ENCODE measurements at regions not wholly inside any gene's neighbourhood (a gene's known extent, or its start where the extent isn't known, plus 50 kb on each side); places are given as distances from the start of the nearest gene placed in this dataset.
"Not testable (repeated sequence)": the region's sequence is repeated elsewhere in the genome, so short reads cannot be mapped to it uniquely, and the experiment has no call there.

DNA sequence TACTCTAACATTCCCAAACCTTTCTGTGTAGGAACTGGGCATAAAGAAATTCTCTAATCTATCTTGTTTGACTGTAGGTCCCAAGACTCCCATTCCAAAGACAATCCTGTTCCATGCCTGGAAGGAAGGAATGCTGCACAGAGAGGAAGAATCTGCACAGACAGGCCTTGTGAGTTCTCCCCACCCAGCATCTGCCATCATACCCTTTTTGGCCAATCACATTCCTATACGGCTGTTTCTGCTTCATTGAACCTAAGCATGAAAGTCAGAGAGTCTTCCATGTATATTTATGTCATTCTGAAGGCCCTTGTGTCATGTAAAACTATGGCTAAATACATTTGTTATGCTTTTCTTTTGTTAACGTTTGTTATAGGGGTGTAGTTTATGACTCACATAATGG lies 667.7 kb upstream of the IGFBP7 start:
- DNase-seq = no peak

DNA sequence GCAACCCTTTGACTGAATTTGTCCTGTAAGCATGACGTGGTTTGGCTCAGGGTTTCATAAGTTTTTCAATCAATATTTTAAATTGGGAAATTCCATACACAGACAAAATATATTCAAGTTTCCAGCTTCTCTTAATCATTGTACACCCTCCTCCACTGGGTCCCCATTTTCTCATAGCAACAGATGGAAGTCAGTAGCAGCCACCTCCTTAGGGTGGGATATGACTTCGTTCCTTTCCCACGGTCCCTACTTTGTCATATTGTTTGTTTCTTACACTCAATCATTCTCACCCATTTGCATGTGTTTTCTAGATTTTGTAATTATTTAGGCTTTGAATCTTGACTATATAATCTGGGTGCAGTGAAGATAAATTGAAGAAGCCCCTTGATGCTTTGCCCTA lies 664.5 kb upstream of the IGFBP7 start:
- DNase-seq = no peak

DNA sequence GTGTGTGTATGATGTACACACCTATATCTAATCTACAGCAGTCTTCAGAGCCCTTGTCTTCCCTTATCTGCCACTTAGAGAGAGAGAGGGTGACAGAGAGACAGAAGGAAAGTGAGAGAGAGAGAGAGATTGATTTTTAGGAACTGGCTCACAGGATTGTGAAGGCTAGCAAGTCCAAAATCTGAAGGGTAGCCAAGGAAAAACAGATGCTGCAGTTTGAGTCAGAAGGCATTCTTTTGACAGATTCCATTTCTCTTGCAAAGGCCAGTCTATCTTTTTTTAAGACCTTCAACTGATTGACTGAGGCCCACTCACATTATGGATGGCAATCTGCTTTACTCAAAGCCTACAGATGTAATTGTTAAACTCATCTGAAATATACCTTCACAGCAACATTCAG lies 664.0 kb upstream of the IGFBP7 start:
- no peak for DNase-seq

DNA sequence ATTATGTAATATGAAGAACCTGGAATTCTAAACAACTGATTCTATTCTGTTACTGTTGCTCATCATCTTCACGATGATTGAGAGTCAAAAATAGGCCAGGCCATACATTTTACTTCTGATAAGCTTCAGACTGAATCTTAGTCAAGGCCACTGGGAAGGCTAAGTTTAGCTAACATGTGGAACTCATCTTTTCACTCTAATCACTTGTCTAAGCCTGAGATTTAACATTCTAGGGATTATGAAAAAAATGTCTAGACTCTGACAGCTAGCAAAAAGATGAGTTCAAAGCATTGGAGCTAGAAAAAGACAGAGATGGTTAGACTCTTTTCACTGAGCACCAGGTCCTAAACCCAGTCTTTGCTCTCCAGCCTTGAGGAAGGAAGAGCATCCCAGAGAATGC lies 656.2 kb upstream of the IGFBP7 start:
- DNase-seq = no peak

DNA sequence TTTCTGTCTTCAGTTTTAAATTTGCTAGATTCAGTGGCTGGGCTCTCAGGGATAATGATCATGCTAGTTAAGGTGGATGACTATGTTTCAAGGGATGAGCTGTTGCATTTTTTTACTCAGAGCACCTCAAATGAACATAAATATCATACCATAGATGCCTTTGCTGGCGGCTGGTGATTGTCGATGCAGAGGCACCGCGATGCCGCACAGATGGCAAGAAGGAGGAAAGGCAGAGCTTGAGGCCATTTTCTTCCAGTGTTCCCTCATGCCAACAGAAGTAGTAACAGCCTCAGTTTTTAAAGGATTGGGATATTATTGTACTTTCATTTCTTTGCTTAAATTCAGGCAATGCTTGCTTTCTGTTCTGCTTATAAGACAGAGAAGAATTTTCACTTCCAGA lies 654.7 kb upstream of the IGFBP7 start:
- no peak for DNase-seq

DNA sequence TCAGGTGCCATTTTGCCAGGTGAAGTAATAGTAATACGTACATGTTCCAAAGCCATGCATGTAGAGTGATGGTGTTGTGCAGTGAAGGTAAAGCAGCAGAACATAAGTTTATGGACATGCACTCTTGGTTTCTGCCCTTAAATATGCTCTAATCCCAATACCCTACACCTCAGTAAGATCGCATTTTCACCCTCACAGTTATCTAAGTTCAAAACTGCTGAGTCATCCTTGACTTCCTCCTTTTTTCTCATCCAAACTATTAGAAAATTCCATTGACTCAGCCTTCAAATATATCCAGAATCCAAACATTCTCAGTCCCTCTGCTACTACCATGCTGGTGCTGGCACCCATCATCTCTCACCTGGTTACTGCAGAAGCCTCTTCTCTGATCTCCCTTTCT lies 652.9 kb upstream of the IGFBP7 start:
- DNase-seq = no peak

DNA sequence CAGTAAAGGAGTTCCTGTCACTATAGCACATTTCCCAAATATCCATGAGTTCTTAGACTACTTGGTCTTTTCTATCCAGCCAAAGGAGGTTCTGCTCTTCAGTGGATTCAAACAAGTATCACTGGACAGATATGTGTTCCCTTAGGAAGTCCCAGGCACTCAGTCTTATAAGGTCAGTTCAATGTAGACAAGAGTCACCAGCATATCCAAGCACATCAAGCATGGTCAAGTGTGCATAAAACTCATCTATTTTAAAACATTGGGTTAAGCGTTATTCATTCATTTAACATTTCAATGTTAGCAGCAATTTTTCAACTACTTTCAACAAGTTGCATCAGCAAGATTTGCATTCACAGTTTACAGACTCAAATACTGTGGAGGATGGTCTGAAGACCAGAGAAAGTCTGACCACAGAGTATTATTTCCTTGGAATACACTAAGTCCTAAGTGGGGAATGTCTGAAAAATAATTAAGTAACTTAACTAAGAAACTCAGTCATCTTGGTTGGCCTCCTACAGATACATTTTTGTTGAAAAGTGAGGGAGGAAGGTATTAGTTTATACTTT lies 630.5 kb upstream of the IGFBP7 start:
- DNase-seq = no peak

DNA sequence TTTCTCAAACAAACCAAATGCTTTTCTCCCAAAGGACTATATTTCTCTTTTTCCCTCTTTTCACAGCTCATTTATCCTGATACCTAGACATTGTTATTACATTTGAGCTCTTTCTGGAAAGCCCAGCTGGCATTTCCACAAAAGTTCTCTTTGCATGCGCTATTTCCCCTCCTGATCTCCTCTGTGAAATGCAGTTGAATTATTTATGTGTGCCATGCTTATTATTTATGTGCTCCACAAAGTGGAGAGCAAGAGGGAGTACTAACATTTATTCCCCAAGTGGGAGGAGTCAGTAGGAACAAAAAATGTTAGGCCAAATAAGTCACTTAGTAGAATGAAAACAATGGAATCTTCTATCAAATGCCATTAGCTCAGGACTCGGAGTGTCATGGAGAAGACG lies 626.6 kb upstream of the IGFBP7 start:
- DNase-seq = no peak

DNA sequence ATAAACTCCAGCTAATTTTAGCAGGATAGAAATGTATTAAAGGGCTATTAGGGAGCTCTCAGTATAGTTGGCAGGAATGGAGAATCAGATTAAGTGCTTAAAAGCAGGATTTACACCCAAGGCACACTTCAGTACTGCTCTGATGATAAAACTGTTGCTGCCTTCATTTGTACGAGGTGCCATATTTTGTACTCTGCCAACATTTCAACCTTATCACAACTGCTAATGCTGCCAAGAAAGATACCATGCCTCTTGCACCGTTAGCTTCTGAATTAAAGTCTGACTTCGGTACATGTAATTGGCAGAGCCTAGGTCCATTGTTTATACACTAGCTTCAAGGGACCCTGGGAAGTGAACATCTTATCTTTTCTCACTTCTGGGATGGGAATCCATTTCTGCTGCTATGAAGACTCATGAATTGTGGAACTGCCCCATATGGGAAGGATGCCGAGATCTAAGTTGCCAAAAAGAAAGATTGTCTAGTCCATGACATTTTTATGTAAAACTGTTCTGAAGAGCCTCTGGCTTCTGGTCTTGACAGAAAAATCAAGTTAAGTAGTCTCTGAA lies 624.0 kb upstream of the IGFBP7 start:
- no peak for DNase-seq

DNA sequence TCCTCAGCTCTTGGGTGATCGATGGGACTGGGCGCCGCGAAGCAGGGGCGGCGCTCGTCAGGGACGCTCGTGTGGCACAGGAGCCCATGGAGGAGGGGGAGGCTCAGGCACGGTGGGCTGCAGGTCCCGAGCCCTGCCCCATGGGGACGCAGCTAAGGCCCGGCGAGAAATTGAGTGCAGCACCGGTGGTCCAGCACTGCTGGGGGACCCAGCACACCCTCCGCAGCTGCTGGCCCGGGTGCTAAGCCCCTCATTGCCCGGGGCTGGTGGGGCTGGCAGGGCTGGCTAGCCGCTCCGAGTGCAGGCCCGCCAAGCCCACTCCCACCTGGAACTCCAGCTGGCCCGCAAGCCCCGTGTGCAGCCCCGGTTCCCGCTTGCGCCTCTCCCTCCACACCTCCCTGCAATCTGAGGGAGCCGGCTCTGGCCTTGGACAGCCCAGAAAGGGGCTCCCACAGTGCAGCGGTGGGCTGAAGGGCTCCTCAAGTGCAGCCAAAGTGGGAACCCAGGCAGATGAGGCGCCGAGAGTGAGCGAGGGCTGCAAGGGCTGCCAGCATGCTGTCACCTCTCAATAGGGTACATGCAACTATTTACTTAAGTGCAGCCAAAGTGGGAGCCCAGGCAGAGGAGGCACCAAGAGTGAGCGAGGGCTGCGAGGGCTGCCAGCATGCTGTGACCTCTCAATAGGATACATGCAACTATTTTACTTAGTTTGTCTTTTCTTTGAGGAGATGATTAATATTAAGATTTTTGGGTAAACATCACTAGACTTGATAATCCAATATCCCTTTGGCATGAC lies 619.8 kb upstream of the IGFBP7 start:
- DNase-seq = not testable (repeated sequence)

DNA sequence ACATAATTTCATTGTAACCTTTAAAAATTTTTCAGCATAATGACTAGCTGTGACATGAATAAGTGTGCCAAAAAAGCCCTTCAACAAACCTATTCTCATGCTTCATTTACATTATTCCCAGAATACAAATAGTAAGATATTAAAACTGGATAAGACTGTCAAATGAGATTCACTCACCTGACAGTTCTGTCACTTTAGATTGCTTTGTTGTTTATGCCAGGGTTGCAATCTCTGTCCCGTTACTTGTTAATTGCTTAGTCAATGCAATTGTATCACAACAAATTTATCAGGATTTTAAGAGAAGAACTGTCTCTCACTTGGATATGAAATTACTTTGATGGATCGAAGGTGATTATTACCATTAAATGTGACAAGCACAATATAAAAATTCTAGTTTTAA lies 616.0 kb upstream of the IGFBP7 start:
- DNase-seq = no peak

DNA sequence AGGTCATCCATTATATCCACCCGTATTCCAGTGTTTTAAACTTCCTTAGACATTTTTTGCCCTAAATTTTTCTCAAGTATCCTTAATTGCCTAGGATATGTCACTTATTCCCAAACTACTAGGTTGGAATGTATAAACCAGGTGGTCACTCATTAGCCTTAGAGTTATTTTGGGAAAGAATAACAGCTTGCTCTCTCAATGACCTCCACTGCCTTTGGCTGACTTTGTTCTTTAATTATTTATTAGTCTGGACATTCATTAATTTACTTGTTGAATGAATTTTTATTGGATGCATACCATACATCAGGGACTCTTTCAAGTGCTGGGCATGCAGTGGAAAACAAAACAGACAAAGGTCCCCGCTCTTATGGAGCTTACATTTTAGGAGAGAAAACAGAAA lies 609.3 kb upstream of the IGFBP7 start:
- DNase-seq = no peak

DNA sequence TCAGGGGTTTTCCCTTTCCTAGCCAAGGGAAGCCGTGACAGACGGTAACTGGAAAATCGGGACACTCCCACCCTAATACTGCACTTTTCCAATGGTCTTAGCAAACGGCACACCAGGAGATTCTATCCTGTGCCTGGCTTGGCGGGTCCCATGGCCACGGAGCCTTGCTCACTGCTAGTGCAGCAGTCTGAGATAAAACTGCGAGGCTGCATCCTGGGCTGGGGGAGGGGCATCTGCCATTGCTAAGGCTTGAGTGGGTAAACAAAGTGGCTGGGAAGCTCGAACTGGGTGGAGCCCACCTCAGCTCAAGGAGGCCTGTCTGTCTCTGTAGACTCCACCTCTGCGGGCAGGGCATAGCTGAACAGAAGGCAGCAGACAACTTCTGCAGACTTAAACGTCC lies 604.1 kb upstream of the IGFBP7 start:
- DNase-seq = not testable (repeated sequence)

DNA sequence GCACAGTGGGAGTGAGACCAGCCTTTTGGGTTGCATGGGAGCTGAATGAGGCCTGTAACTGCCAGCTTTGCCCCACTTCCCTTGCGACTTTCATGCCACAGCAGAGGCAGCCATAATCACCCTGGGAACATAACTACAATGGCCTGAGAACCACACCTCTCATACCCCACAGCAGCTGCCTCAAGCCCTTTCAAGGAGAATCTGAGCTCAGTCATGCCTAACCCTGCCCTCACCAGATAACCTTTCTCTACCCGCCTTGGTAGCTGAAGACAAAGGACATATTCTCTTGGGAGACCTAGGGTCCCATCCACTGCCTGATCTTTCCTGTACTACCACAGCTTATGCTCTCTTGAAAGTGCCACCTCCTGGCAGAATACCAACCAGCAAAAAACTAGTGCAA lies 599.9 kb upstream of the IGFBP7 start:
- no peak for DNase-seq

DNA sequence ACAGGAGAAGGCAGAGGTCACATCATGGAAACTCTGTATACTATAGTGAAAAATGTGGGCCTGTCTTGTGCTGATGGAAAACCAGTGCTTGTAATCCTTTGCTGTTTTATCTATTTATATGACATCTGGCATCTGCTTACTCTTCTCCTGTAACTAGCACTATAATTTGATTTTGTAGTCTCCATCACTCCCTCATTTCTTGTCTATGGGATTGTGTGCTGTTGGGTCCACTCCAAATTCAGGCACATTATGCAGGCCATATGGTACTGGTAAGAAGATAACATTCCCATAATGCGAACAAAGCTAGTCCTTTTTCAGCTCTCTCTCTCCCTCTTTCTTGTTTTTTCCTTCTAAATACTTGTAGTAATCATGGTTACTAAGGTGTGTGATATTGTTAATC lies 581.2 kb upstream of the IGFBP7 start:
- DNase-seq = peak; percentile 54

DNA sequence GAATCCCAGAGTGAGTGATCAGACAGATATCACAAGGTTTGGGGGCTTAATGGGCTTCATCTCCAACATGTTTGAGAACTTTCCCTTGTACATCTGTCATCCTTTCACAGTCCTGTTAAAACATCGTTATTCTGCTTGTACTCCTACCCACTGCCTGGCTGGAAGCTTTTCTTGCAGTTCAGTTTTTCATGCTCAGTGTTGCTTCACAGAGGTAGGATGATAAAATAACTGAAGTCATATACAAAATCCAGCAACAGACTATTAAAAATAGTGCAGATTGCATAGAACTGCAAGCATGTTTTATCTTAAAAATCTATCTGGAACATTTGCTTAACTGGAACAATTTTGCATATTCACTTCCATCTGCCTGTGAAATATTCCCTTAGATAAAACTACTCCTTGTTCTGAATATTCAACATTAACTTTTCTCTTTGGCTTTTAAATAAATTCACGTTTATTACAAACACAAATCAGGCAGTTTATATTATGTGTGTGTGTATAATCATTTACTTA lies 579.6 kb upstream of the IGFBP7 start:
- no peak for DNase-seq

DNA sequence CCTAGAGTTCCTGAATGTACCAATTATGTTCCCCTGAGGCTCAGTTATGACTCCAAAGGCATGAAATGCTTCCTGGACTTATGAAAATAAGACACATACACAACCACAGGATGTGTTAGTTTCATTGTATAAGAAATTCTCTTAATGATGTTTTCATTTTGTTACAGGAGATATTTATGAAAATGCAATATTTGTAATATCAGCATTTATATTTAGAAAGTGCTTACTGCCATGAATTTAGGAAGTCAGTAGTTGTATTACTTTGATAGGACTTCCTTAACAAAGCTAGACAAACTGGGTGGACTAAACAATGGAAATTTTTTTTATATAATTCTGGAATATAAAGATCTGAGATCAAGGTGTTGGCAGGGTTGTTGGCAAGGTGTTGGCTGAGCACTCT lies 572.1 kb upstream of the IGFBP7 start:
- no peak for DNase-seq

DNA sequence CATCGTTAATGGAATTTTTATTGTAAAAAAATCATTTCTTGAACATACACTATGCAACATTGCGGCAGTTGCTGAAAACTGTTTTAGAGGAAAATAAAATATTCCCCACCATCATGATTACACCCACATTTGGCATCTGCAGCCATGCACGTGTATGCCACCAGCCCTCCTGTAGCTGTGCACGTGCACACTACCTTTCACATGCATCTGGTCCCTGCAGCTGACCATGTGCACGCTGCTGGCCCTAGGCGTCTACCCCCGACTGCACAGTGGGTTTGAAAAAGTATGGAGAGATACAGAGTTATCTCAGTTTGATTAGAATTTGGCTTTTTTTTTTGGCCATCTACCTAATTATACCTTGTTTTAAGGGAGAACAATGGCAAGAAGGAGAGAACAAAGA lies 569.8 kb upstream of the IGFBP7 start:
- no peak for DNase-seq

DNA sequence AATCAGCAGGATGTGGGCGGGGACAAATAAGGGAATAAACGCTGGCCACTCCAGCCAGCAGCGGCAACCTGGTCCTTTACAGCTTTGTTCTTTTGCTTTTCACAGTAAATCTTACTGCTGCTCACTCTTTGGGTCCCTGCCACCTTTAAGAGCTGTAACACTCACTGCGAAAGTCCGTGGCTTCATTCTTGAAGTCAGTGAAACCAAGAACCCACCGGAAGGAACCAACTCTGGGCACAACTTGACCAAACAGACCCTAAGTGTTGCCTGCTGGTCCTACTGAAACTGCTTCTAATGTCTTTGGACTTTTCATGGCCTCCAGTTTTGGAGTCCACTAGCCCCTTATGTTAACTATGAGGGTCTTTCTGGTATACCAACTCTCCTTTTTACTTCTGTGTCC lies 566.2 kb upstream of the IGFBP7 start:
- DNase-seq = no peak

DNA sequence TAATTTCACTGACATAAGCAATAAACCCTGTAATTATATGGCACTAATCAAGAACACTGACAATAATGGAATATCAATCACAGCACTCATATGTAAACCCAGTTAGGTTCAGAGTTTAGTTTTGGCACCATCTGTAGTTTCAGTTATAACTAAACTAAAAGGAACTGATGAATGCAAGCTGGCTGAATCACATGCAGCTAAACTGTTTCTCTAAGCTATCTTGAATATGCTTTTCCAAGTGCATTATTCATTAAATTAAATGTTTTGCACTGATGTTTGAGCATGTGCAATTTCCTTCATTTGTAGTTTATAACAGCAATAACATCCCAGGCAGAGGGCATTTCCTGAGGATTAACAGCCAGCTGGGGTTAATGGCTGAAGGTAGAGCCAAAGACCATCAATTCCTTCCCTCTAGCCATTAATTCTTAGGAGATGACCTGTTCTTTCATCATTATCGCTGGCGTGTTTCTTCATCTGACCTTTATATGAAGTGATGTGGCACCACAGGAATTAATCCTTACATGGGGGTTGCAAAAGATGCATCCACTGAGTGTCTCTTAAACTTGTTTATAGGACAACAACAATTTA lies 562.8 kb upstream of the IGFBP7 start:
- DNase-seq = no peak

DNA sequence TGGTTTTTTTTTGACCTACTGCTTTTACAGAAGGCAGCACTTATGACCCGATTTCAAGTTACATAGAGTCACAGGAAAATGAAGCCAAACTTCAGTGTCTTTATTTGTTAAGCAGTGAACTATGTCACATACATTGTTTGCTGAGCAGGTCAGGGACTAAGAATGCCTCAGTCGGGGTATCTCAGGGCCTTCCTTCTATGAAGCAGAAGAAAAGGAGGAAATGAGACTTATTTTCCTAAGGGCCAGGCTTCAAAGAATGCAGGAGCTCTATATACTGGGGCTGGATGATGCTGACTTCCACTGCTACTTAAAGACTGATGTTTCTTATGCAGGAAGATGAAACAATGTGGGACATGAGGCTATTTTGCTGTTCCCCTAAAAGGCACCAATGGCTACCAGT lies 558.4 kb upstream of the IGFBP7 start:
- no peak for DNase-seq

DNA sequence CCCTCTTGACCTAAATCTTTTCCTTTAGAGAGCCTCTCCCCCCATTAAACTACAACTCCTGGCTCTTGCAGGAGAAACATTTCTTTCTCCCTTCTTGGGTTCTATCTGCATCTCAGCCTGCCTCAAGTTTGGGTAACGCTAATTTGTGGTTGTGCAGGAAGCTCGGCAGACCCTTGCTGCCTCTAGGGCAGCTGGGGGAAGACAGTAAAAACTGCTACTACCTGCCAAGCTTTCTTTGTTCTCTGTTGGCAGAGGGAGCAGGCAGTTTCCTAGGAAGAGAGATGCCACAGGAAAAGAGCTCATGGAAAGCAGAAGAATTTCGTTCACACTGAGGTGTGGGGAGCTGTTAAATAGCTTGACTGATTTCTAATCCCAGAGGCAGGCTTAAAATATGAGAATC lies 555.6 kb upstream of the IGFBP7 start:
- DNase-seq = no peak

DNA sequence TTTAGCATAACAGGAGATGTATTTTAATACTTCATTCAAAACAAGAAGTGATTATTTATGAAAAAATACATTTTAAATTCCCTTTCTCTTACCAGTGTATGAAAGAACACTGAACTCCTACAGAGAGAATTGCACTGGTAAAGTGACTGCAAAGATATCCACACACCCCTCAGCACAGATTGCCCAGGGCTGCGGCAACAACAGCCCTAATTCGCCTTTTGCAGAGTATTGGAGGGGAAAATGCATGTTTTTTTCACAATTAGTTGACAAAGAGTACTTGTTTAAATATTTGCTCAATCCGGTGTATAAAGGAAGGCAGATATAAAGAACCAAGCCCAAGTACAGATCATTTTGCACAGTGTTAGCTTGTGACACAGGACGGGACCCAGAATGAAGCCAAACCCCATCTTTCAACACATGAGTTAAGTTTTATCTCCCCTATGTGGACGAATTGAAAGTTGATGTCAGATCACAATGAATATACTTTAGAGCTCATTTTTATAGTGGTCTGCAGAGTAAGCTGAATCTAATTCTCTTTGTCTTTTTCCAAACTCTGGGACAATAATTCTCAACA lies 551.4 kb upstream of the IGFBP7 start:
- no peak for DNase-seq

DNA sequence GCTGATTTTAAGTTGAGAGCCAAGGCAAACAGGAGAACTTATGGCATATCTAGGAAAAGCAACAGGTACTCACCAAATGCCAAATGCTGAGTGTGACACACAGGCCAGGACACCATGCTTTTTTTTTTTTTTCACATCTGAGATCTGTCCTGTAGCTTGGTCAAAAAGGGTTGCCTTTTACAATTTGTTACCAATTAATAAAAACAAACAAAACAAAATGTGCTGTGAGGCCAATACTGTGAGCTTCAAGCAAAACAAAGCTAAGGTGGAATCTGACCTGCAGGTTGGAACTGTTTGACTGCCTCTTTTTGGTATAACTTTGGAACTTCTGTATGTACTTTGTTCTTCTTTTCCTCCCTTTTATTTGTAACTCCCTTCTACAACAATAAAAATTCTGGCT lies 548.5 kb upstream of the IGFBP7 start:
- DNase-seq = no peak

Measured in NCI-H1694 treated with DMSO at 0.1 percent for 48 hours (cell line).